Prostate gland (tissue), 2 donors: ENCODE measurements at regions not wholly inside any gene's neighbourhood (a gene's known extent, or its start where the extent isn't known, plus 50 kb on each side); places are given as distances from the start of the nearest gene placed in this dataset.

Source experiments
- DNase-seq: peaks from one replicate; pipeline ENCODE4 v3.0.0-alpha.2; 2019; ENCODE audit warnings: low spot score
- H3K27ac ChIP-seq, 2 donors: fragments of 200-600 bp; sonication (generic); 2 replicates each; pipeline ENCODE4 v1.5.1; 2017 to 2019
- H3K27me3 ChIP-seq: fragments of 200-600 bp; sonication (generic); replicated peaks from 2 replicates; pipeline ENCODE4 v1.5.1; 2019; ENCODE audit not compliant: insufficient read depth
- H3K36me3 ChIP-seq, 2 donors: fragments of 200-600 bp; sonication (generic); 1 replicate in 1 of 2; 2 replicates in 1 of 2; pipeline versions ENCODE4 v1.5.1 to v1.8.1; 2017 to 2019
- H3K4me1 ChIP-seq: fragments of 200-600 bp; sonication (generic); replicated peaks from 2 replicates; pipeline ENCODE4 v1.5.1; 2019
- H3K4me3 ChIP-seq, 2 donors: fragments of 200-600 bp; sonication (generic); 2 replicates each; pipeline ENCODE4 v1.5.1; 2017 to 2019
- H3K9me3 ChIP-seq: fragments of 200-600 bp; sonication (generic); 2 replicates; pipeline ENCODE4 v1.5.1; 2017
- POLR2A ChIP-seq: fragments of 450-650 bp; IDR thresholded peaks from one replicate; pipeline ENCODE4 v1.6.1; 2016; ENCODE audit warnings: antibody characterized with exemption, mild to moderate bottlenecking
- POLR2AphosphoS5 ChIP-seq: sonication (generic); formaldehyde crosslinking; IDR thresholded peaks from one replicate; pipeline ENCODE4 v1.6.1; 2017; ENCODE audit warnings: antibody characterized with exemption
- WGBS: methylation state at CpG from one replicate; pipeline ENCODE4 v1.1.5; 2018; 5-methylcytosine and 5-hydroxymethylcytosine counted together
- intact Hi-C: fragments of 100-400 bp; cut with DNase I; formaldehyde crosslinking; loops from one replicate; pipeline ENCODE4 v1.14.2; 2022
- TF ChIP-seq, protein P1 (sequence below), 4 experiments: fragments of 200-600 bp in 2 of 4; fragments of 450-650 bp in 2 of 4; sonication (generic) in 2 of 4; IDR thresholded peaks; 1 replicate in 3 of 4; 2 replicates in 1 of 4; pipeline ENCODE4 v1.5.1; 2016 to 2019; ENCODE audit warnings: antibody characterized with exemption in 4 of 4, mild to moderate bottlenecking in 2 of 4, moderate library complexity in 2 of 4

GRCh38 chr2:8587251-8587791 lies 94.5 kb upstream of the ID2 start:
- no peak overlapping the region for H3K4me3 ChIP-seq

GRCh38 chr2:8587920-8588830 lies 93.7 kb upstream of the ID2 start:
- intact Hi-C loops, result no loop called here
- TF ChIP-seq POLR2A, result no peak
- TF ChIP-seq, protein P1, sequence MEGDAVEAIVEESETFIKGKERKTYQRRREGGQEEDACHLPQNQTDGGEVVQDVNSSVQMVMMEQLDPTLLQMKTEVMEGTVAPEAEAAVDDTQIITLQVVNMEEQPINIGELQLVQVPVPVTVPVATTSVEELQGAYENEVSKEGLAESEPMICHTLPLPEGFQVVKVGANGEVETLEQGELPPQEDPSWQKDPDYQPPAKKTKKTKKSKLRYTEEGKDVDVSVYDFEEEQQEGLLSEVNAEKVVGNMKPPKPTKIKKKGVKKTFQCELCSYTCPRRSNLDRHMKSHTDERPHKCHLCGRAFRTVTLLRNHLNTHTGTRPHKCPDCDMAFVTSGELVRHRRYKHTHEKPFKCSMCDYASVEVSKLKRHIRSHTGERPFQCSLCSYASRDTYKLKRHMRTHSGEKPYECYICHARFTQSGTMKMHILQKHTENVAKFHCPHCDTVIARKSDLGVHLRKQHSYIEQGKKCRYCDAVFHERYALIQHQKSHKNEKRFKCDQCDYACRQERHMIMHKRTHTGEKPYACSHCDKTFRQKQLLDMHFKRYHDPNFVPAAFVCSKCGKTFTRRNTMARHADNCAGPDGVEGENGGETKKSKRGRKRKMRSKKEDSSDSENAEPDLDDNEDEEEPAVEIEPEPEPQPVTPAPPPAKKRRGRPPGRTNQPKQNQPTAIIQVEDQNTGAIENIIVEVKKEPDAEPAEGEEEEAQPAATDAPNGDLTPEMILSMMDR (IDR thresholded peaks at IDR 0.05), result no peak
- TF ChIP-seq POLR2AphosphoS5, result no peak
- no peaks in the 10 kb centered on the region for H3K36me3 ChIP-seq

More at GRCh38 chr2:8587251-8587791, 94.5 kb upstream of the ID2 start:
- peaks cover 5% of the 10 kb centered on the region for H3K4me1 ChIP-seq
- TF ChIP-seq POLR2AphosphoS5, result no peak
- TF ChIP-seq, protein P1 (IDR thresholded peaks at IDR 0.05), result no peak
- TF ChIP-seq POLR2A, result no peak
- H3K36me3 ChIP-seq, result no peaks in the 10 kb centered on the region
- no peaks in the 10 kb centered on the region for H3K27me3 ChIP-seq
- DNase-seq, result no peak
- no peaks in the 10 kb centered on the region for H3K9me3 ChIP-seq
- no peak overlapping the region for H3K27ac ChIP-seq
- intact Hi-C loops, result no loop called here
- WGBS, result 84% methylated on average over 19 of the region's 19 CpGs

GRCh38 chr2:8588831-8589191 lies 93.0 kb upstream of the ID2 start:
- H3K36me3 ChIP-seq, result no peaks in the 10 kb centered on the region
- no peak overlapping the region for H3K4me3 ChIP-seq
- intact Hi-C loops, result no loop called here
- no peak for DNase-seq
- no peaks in the 10 kb centered on the region for H3K9me3 ChIP-seq
- no peak overlapping the region for H3K27ac ChIP-seq
- TF ChIP-seq POLR2AphosphoS5, result no peak
- TF ChIP-seq, protein P1 (IDR thresholded peaks at IDR 0.05), result no peak
- no peak for TF ChIP-seq POLR2A
- no peaks in the 10 kb centered on the region for H3K4me1 ChIP-seq
- 92% methylated on average over 6 of the region's 6 CpGs for WGBS
- no peaks in the 10 kb centered on the region for H3K27me3 ChIP-seq

More at GRCh38 chr2:8587920-8588830, 93.7 kb upstream of the ID2 start:
- DNase-seq, result no peak
- WGBS, result 97% methylated on average over 7 of the region's 7 CpGs
- no peaks in the 10 kb centered on the region for H3K27me3 ChIP-seq
- H3K4me1 ChIP-seq, result peaks cover 3% of the 10 kb centered on the region
- H3K9me3 ChIP-seq, result no peaks in the 10 kb centered on the region
- H3K27ac ChIP-seq, result no peak overlapping the region
- no peak overlapping the region for H3K4me3 ChIP-seq

GRCh38 chr2:8589721-8590120 lies 92.1 kb upstream of the ID2 start:
- WGBS, result 76% methylated on average over 1 of the region's 1 CpG
- no peak for DNase-seq
- no peak overlapping the region for H3K4me3 ChIP-seq
- no peaks in the 10 kb centered on the region for H3K9me3 ChIP-seq
- TF ChIP-seq POLR2A, result no peak
- TF ChIP-seq, protein P1 (IDR thresholded peaks at IDR 0.05), result no peak
- H3K27me3 ChIP-seq, result no peaks in the 10 kb centered on the region
- H3K4me1 ChIP-seq, result no peaks in the 10 kb centered on the region
- intact Hi-C loops, result no loop called here
- H3K27ac ChIP-seq, result no peak overlapping the region
- no peaks in the 10 kb centered on the region for H3K36me3 ChIP-seq

DNA sequence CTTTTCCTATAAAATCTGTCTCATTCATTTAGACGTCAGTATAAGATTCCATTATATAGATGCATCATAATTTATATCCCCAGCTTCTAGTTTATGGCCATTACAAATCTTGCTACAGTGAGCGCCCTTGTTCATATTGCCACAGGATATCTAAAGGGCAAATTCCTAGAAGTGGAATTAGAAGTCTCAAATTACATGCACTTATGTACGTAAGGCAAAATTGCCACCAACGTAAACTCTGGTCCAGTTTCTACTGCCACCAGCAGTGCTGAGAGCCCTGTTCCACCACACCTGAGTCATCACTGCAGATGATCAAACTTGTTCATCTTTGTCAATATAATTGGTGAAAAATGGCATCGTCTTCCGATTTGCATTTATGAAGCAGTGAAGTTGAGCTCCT lies 90.9 kb upstream of the ID2 start:
- TF ChIP-seq POLR2A (no peak), POLR2AphosphoS5 (no peak)
- TF ChIP-seq, protein P1 (IDR thresholded peaks at IDR 0.05), result no peak
- no peaks in the 10 kb centered on the region for H3K36me3 ChIP-seq
- intact Hi-C loops, result no loop called here
- H3K27me3 ChIP-seq, result no peaks in the 10 kb centered on the region
- 73% methylated on average over 6 of the region's 6 CpGs for WGBS
- H3K9me3 ChIP-seq, result no peaks in the 10 kb centered on the region
- no peak overlapping the region for H3K27ac ChIP-seq
- DNase-seq, result no peak
- no peaks in the 10 kb centered on the region for H3K4me1 ChIP-seq
- no peak overlapping the region for H3K4me3 ChIP-seq
